ENCODE measurements at regions not wholly inside any gene's neighbourhood (a gene's known extent, or its start where the extent isn't known, plus 50 kb on each side); places are given as distances from the start of the nearest gene placed in this dataset.

GRCh38 chr9:86723346-86723745 is 224.0 kb downstream of the GAS1 start:
- peak overlapping the region; percentile 88 to 98 (median 97) for H3K27ac Mint-ChIP-seq
- H3K27me3 Mint-ChIP-seq (ENCODE audit: low read depth), result no peaks in the 10 kb centered on the region
- TF ChIP-seq CTCF (IDR thresholded peaks at IDR 0.05; ENCODE audit: unreplicated experiment in 3 of 3), result no peak
- H3K36me3 Mint-ChIP-seq (ENCODE audit: low read depth), result no peaks in the 10 kb centered on the region
- H3K9me3 Mint-ChIP-seq, result no peaks in the 10 kb centered on the region
- peaks cover 54% of the 10 kb centered on the region for H3K4me1 Mint-ChIP-seq
- no peak overlapping the region for H3K4me3 Mint-ChIP-seq

GRCh38 chr9:86722706-86723075 is 224.6 kb downstream of the GAS1 start:
- no peak for TF ChIP-seq CTCF (IDR thresholded peaks at IDR 0.05; ENCODE audit: unreplicated experiment in 3 of 3)
- no peaks in the 10 kb centered on the region for H3K36me3 Mint-ChIP-seq (ENCODE audit: low read depth)
- peaks cover 52% of the 10 kb centered on the region for H3K4me1 Mint-ChIP-seq
- no peaks in the 10 kb centered on the region for H3K27me3 Mint-ChIP-seq (ENCODE audit: low read depth)
- no peaks in the 10 kb centered on the region for H3K9me3 Mint-ChIP-seq
- no peak overlapping the region for H3K4me3 Mint-ChIP-seq
- peak overlapping the region; percentile 88 to 98 (median 97) for H3K27ac Mint-ChIP-seq

- no peaks in the 10 kb centered on the region for H3K27me3 Mint-ChIP-seq (ENCODE audit: low read depth)
- H3K27ac Mint-ChIP-seq, result peak overlapping the region; percentile 88 to 98 (median 97)
- TF ChIP-seq CTCF (IDR thresholded peaks at IDR 0.05; ENCODE audit: unreplicated experiment in 3 of 3), result no peak
- H3K36me3 Mint-ChIP-seq (ENCODE audit: low read depth), result no peaks in the 10 kb centered on the region
- no peaks in the 10 kb centered on the region for H3K9me3 Mint-ChIP-seq
- peak overlapping the region in 2 of 3 experiments; percentile 1 to 25 for H3K4me3 Mint-ChIP-seq
- H3K4me1 Mint-ChIP-seq, result peaks cover 54% of the 10 kb centered on the region
Measured at GRCh38 chr9:86721843-86722705, 225.2 kb downstream of the GAS1 start.

- H3K27ac Mint-ChIP-seq, result peak overlapping the region; percentile 88 to 98 (median 97)
- no peaks in the 10 kb centered on the region for H3K9me3 Mint-ChIP-seq
- H3K27me3 Mint-ChIP-seq (ENCODE audit: low read depth), result no peaks in the 10 kb centered on the region
- peaks cover 61% of the 10 kb centered on the region for H3K4me1 Mint-ChIP-seq
- no peak for TF ChIP-seq CTCF (IDR thresholded peaks at IDR 0.05; ENCODE audit: unreplicated experiment in 3 of 3)
- H3K4me3 Mint-ChIP-seq, result no peak overlapping the region
- H3K36me3 Mint-ChIP-seq (ENCODE audit: low read depth), result no peaks in the 10 kb centered on the region
Measured at GRCh38 chr9:86721226-86721781, 226.0 kb downstream of the GAS1 start.

GRCh38 chr9:86720639-86721225 is 226.6 kb downstream of the GAS1 start:
- H3K4me3 Mint-ChIP-seq, result no peak overlapping the region
- no peaks in the 10 kb centered on the region for H3K36me3 Mint-ChIP-seq (ENCODE audit: low read depth)
- H3K27ac Mint-ChIP-seq, result peak overlapping the region; percentile 77 to 98 (median 88)
- TF ChIP-seq CTCF (IDR thresholded peaks at IDR 0.05; ENCODE audit: unreplicated experiment in 3 of 3), result no peak
- no peaks in the 10 kb centered on the region for H3K9me3 Mint-ChIP-seq
- no peaks in the 10 kb centered on the region for H3K27me3 Mint-ChIP-seq (ENCODE audit: low read depth)
- H3K4me1 Mint-ChIP-seq, result peaks cover 67% of the 10 kb centered on the region

Measured in nephron (organoid).